GM23338 (cell line): ENCODE measurements at regions not wholly inside any gene's neighbourhood (a gene's known extent, or its start where the extent isn't known, plus 50 kb on each side); places are given as distances from the start of the nearest gene placed in this dataset.

Source experiments
- ATAC-seq: fragments of 200-7000 bp; cut with Tn5 transposase; 3 replicates; pipeline ENCODE4 v1.9.1; 2020
- DNase-seq: peaks from one replicate; pipeline ENCODE4 v3.0.0-alpha.2; 2015; ENCODE audit warnings: low spot score
- H2AFZ ChIP-seq: fragments of 200-600 bp; sonication (generic); 2 replicates; pipeline ENCODE4 v1.8.0; 2016; ENCODE audit warnings: antibody characterized with exemption, mild to moderate bottlenecking, moderate library complexity
- H3F3A ChIP-seq: fragments of 200-600 bp; sonication (generic); replicated peaks from 2 replicates; pipeline ENCODE4 v1.8.0; 2017; ENCODE audit warnings: antibody characterized with exemption, mixed run types, low read depth
- H3K27ac ChIP-seq: fragments of 200-600 bp; sonication (generic); 2 replicates; pipeline ENCODE4 v1.6.1; 2016; ENCODE audit warnings: low read depth
- H3K27me3 ChIP-seq: fragments of 200-600 bp; sonication (generic); 2 replicates; pipeline ENCODE4 v1.8.0; 2016; ENCODE audit warnings: mild to moderate bottlenecking, mixed run types, moderate library complexity; ENCODE audit not compliant: insufficient read depth
- H3K36me3 ChIP-seq: fragments of 200-600 bp; sonication (generic); 2 replicates; pipeline ENCODE4 v1.8.0; 2016; ENCODE audit warnings: mild to moderate bottlenecking; ENCODE audit not compliant: insufficient read depth
- H3K4me1 ChIP-seq: fragments of 200-600 bp; sonication (generic); 2 replicates; pipeline ENCODE4 v1.8.0; 2016; ENCODE audit warnings: mild to moderate bottlenecking, moderate library complexity; ENCODE audit not compliant: insufficient read depth
- H3K4me2 ChIP-seq: fragments of 200-600 bp; sonication (generic); 2 replicates; pipeline ENCODE4 v1.7.1; 2017; ENCODE audit warnings: mixed run types
- H3K4me3 ChIP-seq: fragments of 200-600 bp; sonication (generic); 2 replicates; pipeline ENCODE4 v1.6.1; 2016; ENCODE audit warnings: mixed run types
- H3K79me2 ChIP-seq: fragments of 200-600 bp; sonication (generic); replicated peaks from 2 replicates; pipeline ENCODE4 v1.8.0; 2017; ENCODE audit warnings: mild to moderate bottlenecking; ENCODE audit not compliant: insufficient read depth
- H3K9me2 ChIP-seq: fragments of 200-600 bp; sonication (generic); 2 replicates; pipeline ENCODE4 v1.8.0; 2017; ENCODE audit not compliant: insufficient read depth
- H4K20me1 ChIP-seq: fragments of 200-600 bp; sonication (generic); replicated peaks from 2 replicates; pipeline ENCODE4 v1.8.0; 2017; ENCODE audit warnings: mild to moderate bottlenecking; ENCODE audit not compliant: insufficient read depth
- H3K27ac Mint-ChIP-seq: 2 replicates; pipeline ENCODE4 v1.8.0; 2020; ENCODE audit warnings: inconsistent platforms, mild to moderate bottlenecking, moderate library complexity, mixed read lengths
- H3K27me3 Mint-ChIP-seq: 3 replicates; pipeline ENCODE4 v1.8.0; 2022; ENCODE audit warnings: low read depth, mild to moderate bottlenecking, moderate library complexity, mixed read lengths, inconsistent platforms; ENCODE audit not compliant: insufficient read depth, poor library complexity
- H3K36me3 Mint-ChIP-seq: 3 replicates; pipeline ENCODE4 v1.8.0; 2021; ENCODE audit warnings: low read depth, mild to moderate bottlenecking, inconsistent platforms, moderate library complexity, mixed read lengths
- H3K4me1 Mint-ChIP-seq: 3 replicates; pipeline ENCODE4 v1.8.0; 2020; ENCODE audit warnings: mild to moderate bottlenecking, inconsistent platforms, mixed read lengths
- H3K4me3 Mint-ChIP-seq: 3 replicates; pipeline ENCODE4 v1.8.0; 2021; ENCODE audit warnings: moderate library complexity, mild to moderate bottlenecking, inconsistent platforms, mixed read lengths
- H3K9me3 Mint-ChIP-seq: 3 replicates; pipeline ENCODE4 v1.8.0; 2020; ENCODE audit warnings: moderate library complexity, mild to moderate bottlenecking, inconsistent platforms, mixed read lengths
- CREB1 ChIP-seq: fragments of 250-450 bp; sonication (Bioruptor Pico); IDR thresholded peaks from 2 replicates; pipeline ENCODE4 v1.5.0; 2020; ENCODE audit warnings: low read depth, mild to moderate bottlenecking, moderate library complexity
- CTCF ChIP-seq, 2 experiments: fragments of 200-600 bp in 1 of 2; sonication (generic) in 1 of 2; conservative IDR thresholded peaks; 2 replicates each; pipeline versions ENCODE4 v1.5.1 to v1.6.1; 2016 to 2017; ENCODE audit warnings: antibody characterized with exemption in 2 of 2, low read depth in 2 of 2, mild to moderate bottlenecking in 2 of 2, moderate library complexity in 1 of 2
- EZH2 ChIP-seq: fragments of 200-600 bp; sonication (generic); IDR thresholded peaks from one replicate; pipeline ENCODE4 v1.8.0; 2017; ENCODE audit warnings: antibody characterized with exemption, mild to moderate bottlenecking, low read depth; ENCODE audit not compliant: unreplicated experiment
- EZH2phosphoT487 ChIP-seq: fragments of 200-600 bp; sonication (generic); IDR thresholded peaks from one replicate; pipeline ENCODE4 v1.8.1; 2018; ENCODE audit warnings: antibody characterized with exemption; ENCODE audit not compliant: unreplicated experiment
- JUNB ChIP-seq: IDR thresholded peaks from one replicate; pipeline ENCODE4 v1.6.1; 2016; ENCODE audit warnings: antibody characterized with exemption; ENCODE audit not compliant: unreplicated experiment
- NANOG ChIP-seq: IDR thresholded peaks from 2 replicates; pipeline ENCODE4 v1.6.1; 2016; ENCODE audit warnings: antibody characterized with exemption, borderline replicate concordance
- POLR2AphosphoS5 ChIP-seq: IDR thresholded peaks from 2 replicates; pipeline ENCODE4 v1.6.1; 2016; ENCODE audit warnings: antibody characterized with exemption, low read depth
- STAT1 ChIP-seq: IDR thresholded peaks from one replicate; pipeline ENCODE4 v1.6.1; 2016; ENCODE audit warnings: antibody characterized with exemption; ENCODE audit not compliant: unreplicated experiment
- ZNF114 ChIP-seq: fragments of 250-450 bp; sonication (Bioruptor Pico); IDR thresholded peaks from 2 replicates; pipeline ENCODE4 v1.5.0; 2020; ENCODE audit warnings: mild to moderate bottlenecking, moderate library complexity

GRCh38 chr12:28683366-28683765, 465.7 kb upstream of the FAR2 start:
- no peak overlapping the region for H3K27ac ChIP-seq
- H3K4me1 Mint-ChIP-seq, result peaks cover 14% of the 10 kb centered on the region
- no peak overlapping the region for H2AFZ ChIP-seq
- TF ChIP-seq POLR2AphosphoS5 (no peak), ZNF114 (CRISPR knock-in tag) (no peak), NANOG (no peak), STAT1 (no peak), JUNB (no peak), CREB1 (no peak), EZH2phosphoT487 (no peak), CTCF (conservative IDR thresholded peaks at IDR 0.05; ENCODE audit: low read depth in 2 of 2) (no peak)
- H3K4me2 ChIP-seq, result no peak overlapping the region
- H3F3A ChIP-seq, result no peaks in the 10 kb centered on the region
- no peak overlapping the region for H3K4me3 ChIP-seq
- no peaks in the 10 kb centered on the region for H4K20me1 ChIP-seq
- no peak overlapping the region for H3K27ac Mint-ChIP-seq
- peaks cover 3% of the 10 kb centered on the region for H3K27me3 Mint-ChIP-seq
- no peaks in the 10 kb centered on the region for H3K9me3 Mint-ChIP-seq
- no peaks in the 10 kb centered on the region for H3K9me2 ChIP-seq
- H3K4me3 Mint-ChIP-seq, result no peak overlapping the region
- H3K27me3 ChIP-seq, result no peaks in the 10 kb centered on the region
- ATAC-seq (no peak), DNase-seq (no peak)
- H3K36me3 Mint-ChIP-seq, result peaks cover 2% of the 10 kb centered on the region; the same call in 1 of the 3 replicates
- H3K79me2 ChIP-seq, result no peaks in the 10 kb centered on the region
- peaks cover 20% of the 10 kb centered on the region for H3K4me1 ChIP-seq
- H3K36me3 ChIP-seq, result no peaks in the 10 kb centered on the region

DNA sequence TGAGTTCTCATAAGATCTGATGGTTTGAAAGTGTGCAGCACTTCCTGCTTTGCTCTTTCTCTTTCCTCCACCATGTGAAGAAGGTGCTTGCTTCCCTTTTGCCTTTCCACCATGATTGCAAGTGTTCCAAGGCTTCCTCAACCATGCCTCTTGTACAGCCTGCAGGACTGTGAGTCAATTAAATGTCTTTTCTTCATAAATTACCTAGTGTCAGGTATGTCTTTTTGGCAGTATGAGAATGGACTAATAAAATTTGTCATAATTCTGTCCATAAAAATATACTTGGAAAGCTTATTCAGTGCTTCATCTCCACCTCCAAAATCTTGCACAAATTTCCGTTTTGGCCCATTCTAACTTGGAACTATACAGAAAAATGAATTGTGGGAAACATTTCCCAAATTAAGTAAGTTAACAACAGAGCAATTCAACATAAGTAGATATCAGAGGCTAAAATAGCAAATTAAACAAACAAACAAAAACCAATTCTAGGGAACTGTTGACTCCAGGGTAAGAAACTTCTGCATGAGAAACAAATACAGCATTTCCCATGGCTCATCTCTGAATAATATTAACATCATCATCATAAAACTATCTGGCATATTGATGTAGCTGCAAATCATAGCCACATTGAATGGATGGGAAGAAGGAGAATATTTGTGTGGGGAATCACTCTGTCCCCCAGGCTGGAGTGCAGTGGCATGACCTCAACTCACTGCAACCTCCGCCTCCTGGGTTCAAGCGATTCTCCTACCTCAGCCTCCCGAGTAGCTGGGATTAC, 459.5 kb upstream of the FAR2 start:
- TF ChIP-seq CTCF (conservative IDR thresholded peaks at IDR 0.05; ENCODE audit: low read depth in 2 of 2), result no peak
- no peak for TF ChIP-seq POLR2AphosphoS5
- no peak for TF ChIP-seq EZH2
- TF ChIP-seq JUNB, result no peak
- no peak for ATAC-seq
- H3K4me3 Mint-ChIP-seq, result no peak overlapping the region
- Histone ChIP-seq H3K4me2 (no peak overlapping the region), H4K20me1 (no peaks in the 10 kb centered on the region), H3K79me2 (no peaks in the 10 kb centered on the region), H3K9me2 (no peaks in the 10 kb centered on the region), H3K27me3 (no peaks in the 10 kb centered on the region), H3F3A (no peaks in the 10 kb centered on the region), H3K4me3 (no peak overlapping the region), H3K27ac (no peak overlapping the region), H2AFZ (peak overlapping the region; percentile 54; the same call in 1 of the 2 replicates), H3K4me1 (no peaks in the 10 kb centered on the region), H3K36me3 (no peaks in the 10 kb centered on the region)
- H3K36me3 Mint-ChIP-seq, result peaks cover 2% of the 10 kb centered on the region; the same call in 1 of the 3 replicates
- DNase-seq, result no peak
- H3K9me3 Mint-ChIP-seq, result no peaks in the 10 kb centered on the region
- no peak overlapping the region for H3K27ac Mint-ChIP-seq
- H3K27me3 Mint-ChIP-seq, result peaks cover 3% of the 10 kb centered on the region
- H3K4me1 Mint-ChIP-seq, result peaks cover 5% of the 10 kb centered on the region
